DND-41 (cell line): ENCODE measurements at regions not wholly inside any gene's neighbourhood (a gene's known extent, or its start where the extent isn't known, plus 50 kb on each side); places are given as distances from the start of the nearest gene placed in this dataset.

Experiments
- ATAC-seq: fragments of 200-7000 bp; cut with Tn5 transposase; 3 replicates; pipeline ENCODE4 v1.9.1; 2021; ENCODE audit warnings: low read depth; ENCODE audit not compliant: insufficient read depth
- DNase-seq: peaks from one replicate; pipeline ENCODE4 v3.0.0-alpha.2; 2020
- H2AFZ ChIP-seq: 2 replicates; pipeline ENCODE4 v1.6.0; 2012; ENCODE audit warnings: low read depth, low read length
- H3K27ac ChIP-seq: 2 replicates; pipeline ENCODE4 v1.5.1; 2012; ENCODE audit warnings: low read length, inconsistent platforms
- H3K27me3 ChIP-seq: fragments of 200-600 bp; sonication (generic); 2 replicates; pipeline ENCODE4 v1.6.0; 2012; ENCODE audit warnings: low read length, mild to moderate bottlenecking, inconsistent platforms; ENCODE audit not compliant: insufficient read depth, poor library complexity
- H3K36me3 ChIP-seq: 2 replicates; pipeline ENCODE4 v1.5.1; 2012; ENCODE audit warnings: low read length, inconsistent platforms; ENCODE audit not compliant: insufficient read depth
- H3K4me1 ChIP-seq: 2 replicates; pipeline ENCODE4 v1.5.1; 2012; ENCODE audit warnings: mild to moderate bottlenecking, low read length; ENCODE audit not compliant: insufficient read depth
- H3K4me2 ChIP-seq: 2 replicates; pipeline ENCODE4 v1.6.0; 2012; ENCODE audit warnings: mild to moderate bottlenecking, moderate library complexity, low read length, inconsistent platforms; ENCODE audit not compliant: insufficient read depth
- H3K4me3 ChIP-seq, 2 experiments: fragments of 200-600 bp in 1 of 2; shearing (Covaris generic) in 1 of 2; 2 replicates each; pipeline ENCODE4 v1.5.1; 2012 to 2016; ENCODE audit warnings: inconsistent platforms in 2 of 2, low read length in 2 of 2, mild to moderate bottlenecking in 2 of 2, low read depth in 1 of 2, moderate library complexity in 1 of 2
- H3K79me2 ChIP-seq: 2 replicates; pipeline ENCODE4 v1.6.0; 2012; ENCODE audit warnings: low read length, inconsistent platforms; ENCODE audit not compliant: insufficient read depth
- H3K9ac ChIP-seq: 2 replicates; pipeline ENCODE4 v1.6.0; 2012; ENCODE audit warnings: low read depth, mild to moderate bottlenecking, inconsistent platforms, low read length, moderate library complexity
- H3K9me3 ChIP-seq: 2 replicates; pipeline ENCODE4 v1.5.1; 2012; ENCODE audit warnings: low read length, moderate library complexity, mild to moderate bottlenecking, inconsistent platforms; ENCODE audit not compliant: insufficient read depth, severe bottlenecking
- H4K20me1 ChIP-seq: 2 replicates; pipeline ENCODE4 v1.6.0; 2012; ENCODE audit warnings: low read length; ENCODE audit not compliant: insufficient read depth
- EZH2 ChIP-seq: IDR thresholded peaks from 3 replicates; pipeline ENCODE4 v1.6.1; 2012; ENCODE audit warnings: borderline replicate concordance, low read depth, mild to moderate bottlenecking, moderate library complexity, low read length, inconsistent platforms; ENCODE audit not compliant: severe bottlenecking
- TF ChIP-seq, protein P1 (sequence below): IDR thresholded peaks from 2 replicates; pipeline ENCODE4 v1.5.1; 2012; ENCODE audit warnings: borderline replicate concordance, low read length, moderate library complexity, mild to moderate bottlenecking; ENCODE audit not compliant: poor library complexity, severe bottlenecking; ENCODE audit errors: extremely low read depth

GRCh38 chr3:44117736-44118135 is 124.0 kb upstream of the TOPAZ1 start:
- ATAC-seq (no peak), DNase-seq (no peak)
- H3K27ac ChIP-seq = no peak overlapping the region

GRCh38 chr3:44120721-44121582 is 120.7 kb upstream of the TOPAZ1 start:
- TF ChIP-seq, protein P1, sequence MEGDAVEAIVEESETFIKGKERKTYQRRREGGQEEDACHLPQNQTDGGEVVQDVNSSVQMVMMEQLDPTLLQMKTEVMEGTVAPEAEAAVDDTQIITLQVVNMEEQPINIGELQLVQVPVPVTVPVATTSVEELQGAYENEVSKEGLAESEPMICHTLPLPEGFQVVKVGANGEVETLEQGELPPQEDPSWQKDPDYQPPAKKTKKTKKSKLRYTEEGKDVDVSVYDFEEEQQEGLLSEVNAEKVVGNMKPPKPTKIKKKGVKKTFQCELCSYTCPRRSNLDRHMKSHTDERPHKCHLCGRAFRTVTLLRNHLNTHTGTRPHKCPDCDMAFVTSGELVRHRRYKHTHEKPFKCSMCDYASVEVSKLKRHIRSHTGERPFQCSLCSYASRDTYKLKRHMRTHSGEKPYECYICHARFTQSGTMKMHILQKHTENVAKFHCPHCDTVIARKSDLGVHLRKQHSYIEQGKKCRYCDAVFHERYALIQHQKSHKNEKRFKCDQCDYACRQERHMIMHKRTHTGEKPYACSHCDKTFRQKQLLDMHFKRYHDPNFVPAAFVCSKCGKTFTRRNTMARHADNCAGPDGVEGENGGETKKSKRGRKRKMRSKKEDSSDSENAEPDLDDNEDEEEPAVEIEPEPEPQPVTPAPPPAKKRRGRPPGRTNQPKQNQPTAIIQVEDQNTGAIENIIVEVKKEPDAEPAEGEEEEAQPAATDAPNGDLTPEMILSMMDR = no peak
- TF ChIP-seq EZH2 = no peak
- Histone ChIP-seq H3K9me3 (no peaks in the 10 kb centered on the region), H3K79me2 (no peaks in the 10 kb centered on the region), H3K27me3 (peaks cover 23% of the 10 kb centered on the region), H3K9ac (no peak overlapping the region), H3K4me2 (no peak overlapping the region), H3K4me1 (no peaks in the 10 kb centered on the region), H4K20me1 (no peaks in the 10 kb centered on the region), H3K27ac (no peak overlapping the region), H2AFZ (no peak overlapping the region), H3K4me3 (no peak overlapping the region), H3K36me3 (no peaks in the 10 kb centered on the region)
- ATAC-seq (no peak), DNase-seq (no peak)

More at GRCh38 chr3:44117736-44118135, 124.0 kb upstream of the TOPAZ1 start:
- Histone ChIP-seq H2AFZ (no peak overlapping the region), H3K79me2 (no peaks in the 10 kb centered on the region), H3K36me3 (no peaks in the 10 kb centered on the region), H3K4me2 (no peak overlapping the region), H3K4me3 (no peak overlapping the region), H3K9me3 (no peaks in the 10 kb centered on the region), H3K9ac (no peak overlapping the region), H4K20me1 (no peaks in the 10 kb centered on the region), H3K4me1 (no peaks in the 10 kb centered on the region), H3K27me3 (peaks cover 24% of the 10 kb centered on the region)
- TF ChIP-seq EZH2 = no peak
- TF ChIP-seq, protein P1 = no peak

DNA sequence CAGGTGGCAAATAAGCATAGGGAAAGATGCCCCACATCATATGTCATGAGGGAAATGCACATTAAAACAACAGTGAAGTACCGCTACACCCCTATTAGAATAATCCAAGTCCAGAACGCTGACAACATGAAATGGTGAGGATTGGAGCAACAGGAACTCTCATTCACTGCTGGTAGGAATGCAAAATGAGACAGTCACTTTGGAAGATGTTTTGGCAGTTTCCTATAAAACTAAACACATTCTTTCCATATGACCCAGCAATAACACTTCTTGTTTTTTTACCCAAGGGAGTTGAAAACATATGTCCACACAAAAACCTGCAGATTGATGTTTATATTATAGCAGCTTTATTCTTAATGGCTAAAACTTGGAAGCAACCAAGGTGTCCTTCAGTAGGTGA is 116.4 kb upstream of the TOPAZ1 start:
- no peak overlapping the region for H3K9ac ChIP-seq
- H3K36me3 ChIP-seq = no peaks in the 10 kb centered on the region
- no peak overlapping the region for H3K4me2 ChIP-seq
- TF ChIP-seq EZH2 = no peak
- TF ChIP-seq, protein P1 = no peak
- H3K4me1 ChIP-seq = no peaks in the 10 kb centered on the region
- H3K9me3 ChIP-seq = no peaks in the 10 kb centered on the region
- DNase-seq = no peak
- H3K27ac ChIP-seq = no peak overlapping the region
- H3K79me2 ChIP-seq = no peaks in the 10 kb centered on the region
- H3K27me3 ChIP-seq = peaks cover under 1% of the 10 kb centered on the region
- no peak overlapping the region for H2AFZ ChIP-seq
- no peak for ATAC-seq
- no peak overlapping the region for H3K4me3 ChIP-seq
- H4K20me1 ChIP-seq = no peaks in the 10 kb centered on the region
